ENCODE measurements at regions not wholly inside any gene's neighbourhood (a gene's known extent, or its start where the extent isn't known, plus 50 kb on each side); places are given as distances from the start of the nearest gene placed in this dataset.

DNA sequence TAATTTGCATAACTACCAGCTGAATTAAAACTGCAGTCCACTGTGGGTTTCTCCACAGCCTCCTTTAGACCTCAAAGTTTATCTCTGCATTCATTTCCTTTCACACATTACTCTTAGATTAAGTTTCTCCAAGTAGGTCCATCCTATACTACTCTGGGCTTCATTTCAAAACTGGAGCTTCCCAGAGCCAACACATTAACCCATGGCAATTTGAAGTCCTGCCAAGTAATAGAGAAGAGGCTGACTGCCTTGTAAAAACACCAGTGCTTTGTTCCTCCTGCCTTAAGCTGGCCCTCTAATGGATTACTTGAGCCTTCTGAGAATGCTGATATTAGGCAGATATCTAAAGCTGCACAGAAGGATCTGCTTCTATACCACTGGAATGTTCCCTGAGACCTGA lies 997.2 kb upstream of the SLIT2 start:
- no peak for TF ChIP-seq POLR2A (IDR thresholded peaks at IDR 0.05)
- no peak for TF ChIP-seq CTCF (IDR thresholded peaks at IDR 0.05)
- TF ChIP-seq POLR2AphosphoS5 (IDR thresholded peaks at IDR 0.05): no peak
